Neural cell (in vitro differentiated cells): ENCODE measurements at regions not wholly inside any gene's neighbourhood (a gene's known extent, or its start where the extent isn't known, plus 50 kb on each side); places are given as distances from the start of the nearest gene placed in this dataset.

Experiments
- H2AFZ ChIP-seq: fragments of 200-600, 300-800 bp; sonication (generic), shearing (Covaris generic); 2 replicates; pipeline ENCODE4 v1.6.0; 2014; ENCODE audit warnings: low read depth, mild to moderate bottlenecking, antibody characterized with exemption, low read length, moderate library complexity
- H3F3A ChIP-seq: fragments of 200-600 bp; shearing (Covaris generic); 2 replicates; pipeline ENCODE4 v1.6.1; 2016; ENCODE audit warnings: mild to moderate bottlenecking, moderate library complexity, mixed read lengths, antibody characterized with exemption, low read length; ENCODE audit not compliant: insufficient read depth, poor library complexity, severe bottlenecking
- H3K27ac ChIP-seq: fragments of 200-600, 300-800 bp; sonication (generic), shearing (Covaris generic); 2 replicates; pipeline ENCODE4 v1.5.1; 2014; ENCODE audit warnings: mild to moderate bottlenecking, low read length, moderate library complexity
- H3K27me3 ChIP-seq: fragments of 300-800, 200-600 bp; sonication (generic), shearing (Covaris generic); 2 replicates; pipeline ENCODE4 v1.6.0; 2014; ENCODE audit warnings: mild to moderate bottlenecking, low read depth, low read length, moderate library complexity; ENCODE audit not compliant: insufficient read depth
- H3K36me3 ChIP-seq: fragments of 300-800, 200-600 bp; sonication (generic), shearing (Covaris generic); 2 replicates; pipeline ENCODE4 v1.5.1; 2014; ENCODE audit warnings: mild to moderate bottlenecking, antibody characterized with exemption, low read length, moderate library complexity; ENCODE audit not compliant: insufficient read depth
- H3K4me2 ChIP-seq: fragments of 300-800, 200-600 bp; sonication (generic), shearing (Covaris generic); 2 replicates; pipeline ENCODE4 v1.6.0; 2014; ENCODE audit warnings: mild to moderate bottlenecking, low read length
- H3K4me3 ChIP-seq: fragments of 300-800, 200-600 bp; sonication (generic), shearing (Covaris generic); 2 replicates; pipeline ENCODE4 v1.5.1; 2014; ENCODE audit warnings: mild to moderate bottlenecking, low read length, moderate library complexity
- H3K79me2 ChIP-seq: fragments of 200-600 bp; shearing (Covaris generic); replicated peaks from 2 replicates; pipeline ENCODE4 v1.6.0; 2014; ENCODE audit warnings: mild to moderate bottlenecking, low read length, moderate library complexity; ENCODE audit not compliant: insufficient read depth
- H3K9ac ChIP-seq: fragments of 300-800, 200-600 bp; sonication (generic), shearing (Covaris generic); 2 replicates; pipeline ENCODE4 v1.6.1; 2016; ENCODE audit warnings: mild to moderate bottlenecking, low read length, mixed read lengths
- H3K9me2 ChIP-seq: fragments of 200-600 bp; shearing (Covaris generic); 2 replicates; pipeline ENCODE4 v1.6.1; 2016; ENCODE audit warnings: mild to moderate bottlenecking, low read length, mixed read lengths; ENCODE audit not compliant: insufficient read depth
- H3K9me3 ChIP-seq: fragments of 200-600, 300-800 bp; sonication (generic), shearing (Covaris generic); 2 replicates; pipeline ENCODE4 v1.6.1; 2016; ENCODE audit warnings: mild to moderate bottlenecking, mixed run types, low read length, moderate library complexity, mixed read lengths
- H4K20me1 ChIP-seq: fragments of 200-600 bp; shearing (Covaris generic); 2 replicates; pipeline ENCODE4 v1.6.1; 2016; ENCODE audit warnings: mild to moderate bottlenecking, mixed run types; ENCODE audit not compliant: insufficient read depth
- EP300 ChIP-seq: fragments of 450-650 bp; conservative IDR thresholded peaks from 2 replicates; pipeline ENCODE4 v1.6.1; 2014; ENCODE audit warnings: antibody characterized with exemption, mild to moderate bottlenecking, moderate library complexity; ENCODE audit not compliant: poor library complexity, severe bottlenecking
- EZH2 ChIP-seq: fragments of 200-600, 300-800 bp; shearing (Covaris generic), sonication (generic); IDR thresholded peaks from 2 replicates; pipeline ENCODE4 v1.6.1; 2014; ENCODE audit warnings: antibody characterized with exemption, low read length, borderline replicate concordance, mild to moderate bottlenecking; ENCODE audit not compliant: insufficient read depth, poor library complexity, severe bottlenecking
- MXI1 ChIP-seq: fragments of 450-650 bp; conservative IDR thresholded peaks from 2 replicates; pipeline ENCODE4 v1.6.1; 2014; ENCODE audit warnings: antibody characterized with exemption, mild to moderate bottlenecking; ENCODE audit not compliant: poor library complexity, severe bottlenecking
- POLR2AphosphoS5 ChIP-seq: IDR thresholded peaks from 2 replicates; pipeline ENCODE4 v1.6.1; 2012
- RAD21 ChIP-seq: fragments of 450-650 bp; conservative IDR thresholded peaks from 2 replicates; pipeline ENCODE4 v1.6.1; 2014; ENCODE audit warnings: antibody characterized with exemption, mild to moderate bottlenecking, moderate library complexity
- SMC3 ChIP-seq: fragments of 450-650 bp; conservative IDR thresholded peaks from 2 replicates; pipeline ENCODE4 v1.6.1; 2014; ENCODE audit warnings: antibody characterized with exemption, mild to moderate bottlenecking, moderate library complexity; ENCODE audit not compliant: poor library complexity
- TF ChIP-seq, protein P1 (sequence below): IDR thresholded peaks from 2 replicates; pipeline ENCODE4 v1.6.1; 2012; ENCODE audit warnings: borderline replicate concordance
- TF ChIP-seq, protein P2 (sequence below): fragments of 450-650 bp; IDR thresholded peaks from 2 replicates; pipeline ENCODE4 v1.5.1; 2014; ENCODE audit warnings: antibody characterized with exemption, mild to moderate bottlenecking, moderate library complexity; ENCODE audit not compliant: poor library complexity, severe bottlenecking

GRCh38 chr3:106139826-106140225, 271.0 kb upstream of the CBLB start:
- H3K4me2 ChIP-seq, result no peak overlapping the region
- H3K36me3 ChIP-seq, result no peaks in the 10 kb centered on the region
- H3K9me3 ChIP-seq, result no peaks in the 10 kb centered on the region
- no peaks in the 10 kb centered on the region for H3F3A ChIP-seq
- H3K9me2 ChIP-seq, result no peaks in the 10 kb centered on the region
- no peak overlapping the region for H3K27ac ChIP-seq
- H4K20me1 ChIP-seq, result no peaks in the 10 kb centered on the region
- TF ChIP-seq, protein P1, sequence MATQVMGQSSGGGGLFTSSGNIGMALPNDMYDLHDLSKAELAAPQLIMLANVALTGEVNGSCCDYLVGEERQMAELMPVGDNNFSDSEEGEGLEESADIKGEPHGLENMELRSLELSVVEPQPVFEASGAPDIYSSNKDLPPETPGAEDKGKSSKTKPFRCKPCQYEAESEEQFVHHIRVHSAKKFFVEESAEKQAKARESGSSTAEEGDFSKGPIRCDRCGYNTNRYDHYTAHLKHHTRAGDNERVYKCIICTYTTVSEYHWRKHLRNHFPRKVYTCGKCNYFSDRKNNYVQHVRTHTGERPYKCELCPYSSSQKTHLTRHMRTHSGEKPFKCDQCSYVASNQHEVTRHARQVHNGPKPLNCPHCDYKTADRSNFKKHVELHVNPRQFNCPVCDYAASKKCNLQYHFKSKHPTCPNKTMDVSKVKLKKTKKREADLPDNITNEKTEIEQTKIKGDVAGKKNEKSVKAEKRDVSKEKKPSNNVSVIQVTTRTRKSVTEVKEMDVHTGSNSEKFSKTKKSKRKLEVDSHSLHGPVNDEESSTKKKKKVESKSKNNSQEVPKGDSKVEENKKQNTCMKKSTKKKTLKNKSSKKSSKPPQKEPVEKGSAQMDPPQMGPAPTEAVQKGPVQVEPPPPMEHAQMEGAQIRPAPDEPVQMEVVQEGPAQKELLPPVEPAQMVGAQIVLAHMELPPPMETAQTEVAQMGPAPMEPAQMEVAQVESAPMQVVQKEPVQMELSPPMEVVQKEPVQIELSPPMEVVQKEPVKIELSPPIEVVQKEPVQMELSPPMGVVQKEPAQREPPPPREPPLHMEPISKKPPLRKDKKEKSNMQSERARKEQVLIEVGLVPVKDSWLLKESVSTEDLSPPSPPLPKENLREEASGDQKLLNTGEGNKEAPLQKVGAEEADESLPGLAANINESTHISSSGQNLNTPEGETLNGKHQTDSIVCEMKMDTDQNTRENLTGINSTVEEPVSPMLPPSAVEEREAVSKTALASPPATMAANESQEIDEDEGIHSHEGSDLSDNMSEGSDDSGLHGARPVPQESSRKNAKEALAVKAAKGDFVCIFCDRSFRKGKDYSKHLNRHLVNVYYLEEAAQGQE, result no peak
- no peak for TF ChIP-seq EP300
- TF ChIP-seq RAD21, result no peak
- TF ChIP-seq, protein P2, sequence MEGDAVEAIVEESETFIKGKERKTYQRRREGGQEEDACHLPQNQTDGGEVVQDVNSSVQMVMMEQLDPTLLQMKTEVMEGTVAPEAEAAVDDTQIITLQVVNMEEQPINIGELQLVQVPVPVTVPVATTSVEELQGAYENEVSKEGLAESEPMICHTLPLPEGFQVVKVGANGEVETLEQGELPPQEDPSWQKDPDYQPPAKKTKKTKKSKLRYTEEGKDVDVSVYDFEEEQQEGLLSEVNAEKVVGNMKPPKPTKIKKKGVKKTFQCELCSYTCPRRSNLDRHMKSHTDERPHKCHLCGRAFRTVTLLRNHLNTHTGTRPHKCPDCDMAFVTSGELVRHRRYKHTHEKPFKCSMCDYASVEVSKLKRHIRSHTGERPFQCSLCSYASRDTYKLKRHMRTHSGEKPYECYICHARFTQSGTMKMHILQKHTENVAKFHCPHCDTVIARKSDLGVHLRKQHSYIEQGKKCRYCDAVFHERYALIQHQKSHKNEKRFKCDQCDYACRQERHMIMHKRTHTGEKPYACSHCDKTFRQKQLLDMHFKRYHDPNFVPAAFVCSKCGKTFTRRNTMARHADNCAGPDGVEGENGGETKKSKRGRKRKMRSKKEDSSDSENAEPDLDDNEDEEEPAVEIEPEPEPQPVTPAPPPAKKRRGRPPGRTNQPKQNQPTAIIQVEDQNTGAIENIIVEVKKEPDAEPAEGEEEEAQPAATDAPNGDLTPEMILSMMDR, result no peak
- TF ChIP-seq POLR2AphosphoS5, result no peak
- no peak for TF ChIP-seq MXI1
- TF ChIP-seq SMC3, result no peak
- no peak overlapping the region for H2AFZ ChIP-seq
- no peaks in the 10 kb centered on the region for H3K79me2 ChIP-seq
- no peak overlapping the region for H3K4me3 ChIP-seq
- H3K9ac ChIP-seq, result no peak overlapping the region
- H3K27me3 ChIP-seq, result no peaks in the 10 kb centered on the region

- Histone ChIP-seq H3K4me2 (no peak overlapping the region), H3K9me2 (no peaks in the 10 kb centered on the region), H3K79me2 (no peaks in the 10 kb centered on the region), H3K4me3 (no peak overlapping the region), H3K27ac (no peak overlapping the region), H3K27me3 (no peaks in the 10 kb centered on the region), H3K9ac (no peak overlapping the region), H4K20me1 (no peaks in the 10 kb centered on the region), H3F3A (no peaks in the 10 kb centered on the region), H3K36me3 (no peaks in the 10 kb centered on the region), H2AFZ (no peak overlapping the region), H3K9me3 (no peaks in the 10 kb centered on the region)
- no peak for TF ChIP-seq POLR2AphosphoS5
- no peak for TF ChIP-seq RAD21
- TF ChIP-seq EZH2, result no peak
- TF ChIP-seq, protein P2, result no peak
Observed at GRCh38 chr3:106140431-106140830, 271.6 kb upstream of the CBLB start.
